OCI-LY7 (cell line): ENCODE measurements at regions not wholly inside any gene's neighbourhood (a gene's known extent, or its start where the extent isn't known, plus 50 kb on each side); places are given as distances from the start of the nearest gene placed in this dataset.

Experiments used
- BruUV-seq: library from RNA; stranded (reverse); fragments of 400-500 nt; replicated peaks from 2 replicates; lab custom pipeline; 2021; lab: Mats Ljungman, UMichigan
- CTCF ChIA-PET: fragments of 300-600 bp; sonication (Branson Sonifier 250); formaldehyde crosslinking; loops from one replicate; lab custom pipeline; 2022; ENCODE audit warnings: antibody characterized with exemption; ENCODE audit not compliant: unreplicated experiment; lab: Charles Lee
- POLR2A ChIA-PET: fragments of 300-600 bp; sonication (Branson Sonifier 250); formaldehyde crosslinking; loops from one replicate; lab custom pipeline; 2022; ENCODE audit warnings: antibody characterized with exemption; lab: Charles Lee
- DNase-seq: peaks from one replicate; pipeline ENCODE4 v3.0.0-alpha.2; 2015; ENCODE audit warnings: low spot score
- H2AFZ ChIP-seq: fragments of 200-600 bp; sonication (generic), shearing (Covaris generic); 2 replicates; pipeline ENCODE4 v1.6.1; 2014; ENCODE audit warnings: mild to moderate bottlenecking, antibody characterized with exemption, low read length, moderate library complexity
- H3K27ac ChIP-seq: fragments of 200-600 bp; sonication (generic); 2 replicates; pipeline ENCODE4 v1.5.1; 2014; ENCODE audit warnings: mixed run types, low read depth, mild to moderate bottlenecking, moderate library complexity, low read length, inconsistent platforms; ENCODE audit not compliant: poor library complexity, severe bottlenecking
- H3K36me3 ChIP-seq: fragments of 200-600 bp; sonication (generic); 2 replicates; pipeline ENCODE4 v1.6.1; 2014; ENCODE audit warnings: mild to moderate bottlenecking, antibody characterized with exemption, low read length, moderate library complexity, mixed read lengths; ENCODE audit not compliant: insufficient read depth
- H3K4me1 ChIP-seq: fragments of 200-600 bp; sonication (generic); 2 replicates; pipeline ENCODE4 v1.5.1; 2014; ENCODE audit warnings: mild to moderate bottlenecking, low read length; ENCODE audit not compliant: insufficient read depth, poor library complexity, severe bottlenecking
- H3K4me2 ChIP-seq: fragments of 200-600 bp; sonication (generic); 2 replicates; pipeline ENCODE4 v1.6.1; 2014; ENCODE audit warnings: mild to moderate bottlenecking, low read length
- H3K4me3 ChIP-seq: fragments of 200-600 bp; sonication (generic); 2 replicates; pipeline ENCODE4 v1.5.1; 2014; ENCODE audit warnings: mild to moderate bottlenecking, low read depth, low read length; ENCODE audit not compliant: poor library complexity, severe bottlenecking
- H3K79me2 ChIP-seq: fragments of 200-600 bp; sonication (generic); 2 replicates; pipeline ENCODE4 v1.6.1; 2016; ENCODE audit warnings: low read depth, mild to moderate bottlenecking, low read length, moderate library complexity, mixed read lengths; ENCODE audit not compliant: insufficient read depth
- H3K9me2 ChIP-seq: fragments of 200-600 bp; sonication (generic); 2 replicates; pipeline ENCODE4 v1.6.1; 2016; ENCODE audit warnings: mild to moderate bottlenecking, low read length, mixed read lengths; ENCODE audit not compliant: insufficient read depth
- H3K9me3 ChIP-seq: fragments of 200-600 bp; sonication (generic); 2 replicates; pipeline ENCODE4 v1.6.1; 2014; ENCODE audit warnings: mild to moderate bottlenecking, mixed run types, low read length, mixed read lengths
- H4K20me1 ChIP-seq: fragments of 200-600 bp; sonication (generic); 2 replicates; pipeline ENCODE4 v1.6.1; 2014; ENCODE audit warnings: mild to moderate bottlenecking, antibody characterized with exemption, low read length, moderate library complexity, mixed read lengths; ENCODE audit not compliant: insufficient read depth
- EZH2phosphoT487 ChIP-seq: fragments of 200-600 bp; sonication (generic); IDR thresholded peaks from 2 replicates; pipeline ENCODE4 v1.6.1; 2018; ENCODE audit warnings: low read depth, borderline replicate concordance, mild to moderate bottlenecking, mixed run types, antibody characterized with exemption, low read length, moderate library complexity, mixed read lengths
- intact Hi-C: fragments of 100-400 bp; cut with micrococcal nuclease; formaldehyde crosslinking; loops from one replicate; pipeline ENCODE4 v1.10.0; 2022; ENCODE audit not compliant: unreplicated experiment
- TF ChIP-seq, protein P1 (sequence below): fragments of 200-600 bp; sonication (generic); conservative IDR thresholded peaks from 2 replicates; pipeline ENCODE4 v1.5.1; 2014; ENCODE audit warnings: mild to moderate bottlenecking, antibody characterized with exemption, low read length, moderate library complexity, mixed read lengths

DNA sequence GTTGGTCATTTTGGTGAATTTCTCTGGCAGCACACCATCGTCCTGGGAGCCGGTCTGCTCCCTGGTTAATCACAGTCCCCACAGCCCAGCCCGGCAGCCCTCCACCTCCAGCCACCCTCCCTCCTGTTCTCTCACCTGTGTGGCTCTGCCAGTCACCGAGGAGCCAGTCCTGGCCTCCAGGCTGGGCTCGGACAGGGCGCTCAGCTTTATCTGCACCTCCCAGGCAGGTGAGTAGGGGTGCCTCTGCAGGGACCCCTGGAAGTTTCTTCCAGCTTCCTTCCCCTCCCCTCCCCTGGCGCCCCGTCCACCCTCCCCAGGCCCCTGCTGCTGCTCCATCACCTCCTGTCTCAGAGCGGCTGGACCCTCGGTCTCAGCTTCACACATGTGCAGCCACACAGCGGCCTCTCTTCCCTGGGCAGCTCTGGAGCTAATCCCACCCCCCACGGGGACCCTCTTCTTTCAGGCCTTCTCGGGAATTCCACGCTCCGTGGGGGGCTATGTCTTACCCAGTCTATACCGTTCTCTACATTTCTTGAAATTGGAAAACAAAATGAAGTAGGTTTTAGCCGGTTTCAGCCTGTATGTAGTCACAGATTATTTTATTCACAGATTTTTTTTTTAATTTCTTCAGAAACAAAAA, 213.9 kb upstream of the PPP2R2D start:
- POLR2A ChIA-PET: no interaction called here
- H3K9me2 ChIP-seq: no peaks in the 10 kb centered on the region
- no peaks in the 10 kb centered on the region for H4K20me1 ChIP-seq
- no peak overlapping the region for H3K4me3 ChIP-seq
- H3K27ac ChIP-seq: no peak overlapping the region
- H3K4me1 ChIP-seq: no peaks in the 10 kb centered on the region
- H3K4me2 ChIP-seq: no peak overlapping the region
- intact Hi-C loops: no loop called here
- DNase-seq: no peak
- BruUV-seq: no TSS peak
- no peaks in the 10 kb centered on the region for H3K9me3 ChIP-seq
- CTCF ChIA-PET: no interaction called here
- no peak overlapping the region for H2AFZ ChIP-seq
- no peaks in the 10 kb centered on the region for H3K79me2 ChIP-seq
- no peaks in the 10 kb centered on the region for H3K36me3 ChIP-seq
- TF ChIP-seq EZH2phosphoT487: no peak
- TF ChIP-seq, protein P1, sequence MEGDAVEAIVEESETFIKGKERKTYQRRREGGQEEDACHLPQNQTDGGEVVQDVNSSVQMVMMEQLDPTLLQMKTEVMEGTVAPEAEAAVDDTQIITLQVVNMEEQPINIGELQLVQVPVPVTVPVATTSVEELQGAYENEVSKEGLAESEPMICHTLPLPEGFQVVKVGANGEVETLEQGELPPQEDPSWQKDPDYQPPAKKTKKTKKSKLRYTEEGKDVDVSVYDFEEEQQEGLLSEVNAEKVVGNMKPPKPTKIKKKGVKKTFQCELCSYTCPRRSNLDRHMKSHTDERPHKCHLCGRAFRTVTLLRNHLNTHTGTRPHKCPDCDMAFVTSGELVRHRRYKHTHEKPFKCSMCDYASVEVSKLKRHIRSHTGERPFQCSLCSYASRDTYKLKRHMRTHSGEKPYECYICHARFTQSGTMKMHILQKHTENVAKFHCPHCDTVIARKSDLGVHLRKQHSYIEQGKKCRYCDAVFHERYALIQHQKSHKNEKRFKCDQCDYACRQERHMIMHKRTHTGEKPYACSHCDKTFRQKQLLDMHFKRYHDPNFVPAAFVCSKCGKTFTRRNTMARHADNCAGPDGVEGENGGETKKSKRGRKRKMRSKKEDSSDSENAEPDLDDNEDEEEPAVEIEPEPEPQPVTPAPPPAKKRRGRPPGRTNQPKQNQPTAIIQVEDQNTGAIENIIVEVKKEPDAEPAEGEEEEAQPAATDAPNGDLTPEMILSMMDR: no peak

DNA sequence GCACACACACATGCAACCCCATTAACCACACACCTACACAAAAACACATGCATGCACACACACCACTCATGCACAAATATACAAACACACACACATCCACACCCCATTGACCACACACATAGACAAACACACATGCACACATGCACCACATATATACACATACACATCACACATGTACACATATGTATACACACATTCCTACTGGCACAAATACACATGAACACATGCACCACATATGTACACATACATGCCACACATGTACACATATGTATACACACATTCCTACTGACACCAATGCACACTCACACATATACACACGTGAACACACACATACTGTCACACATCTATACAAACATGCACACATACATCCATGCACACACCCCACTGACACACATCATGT, 212.5 kb upstream of the PPP2R2D start:
- Histone ChIP-seq H2AFZ (no peak overlapping the region), H3K79me2 (no peaks in the 10 kb centered on the region), H3K4me1 (no peaks in the 10 kb centered on the region), H3K9me2 (no peaks in the 10 kb centered on the region), H3K36me3 (no peaks in the 10 kb centered on the region), H3K9me3 (no peaks in the 10 kb centered on the region), H3K27ac (no peak overlapping the region), H4K20me1 (no peaks in the 10 kb centered on the region), H3K4me2 (no peak overlapping the region), H3K4me3 (no peak overlapping the region)
- CTCF ChIA-PET: no interaction called here
- BruUV-seq: no TSS peak
- intact Hi-C loops: no loop called here
- POLR2A ChIA-PET: no interaction called here
- no peak for DNase-seq
- no peak for TF ChIP-seq EZH2phosphoT487
- TF ChIP-seq, protein P1: no peak

DNA sequence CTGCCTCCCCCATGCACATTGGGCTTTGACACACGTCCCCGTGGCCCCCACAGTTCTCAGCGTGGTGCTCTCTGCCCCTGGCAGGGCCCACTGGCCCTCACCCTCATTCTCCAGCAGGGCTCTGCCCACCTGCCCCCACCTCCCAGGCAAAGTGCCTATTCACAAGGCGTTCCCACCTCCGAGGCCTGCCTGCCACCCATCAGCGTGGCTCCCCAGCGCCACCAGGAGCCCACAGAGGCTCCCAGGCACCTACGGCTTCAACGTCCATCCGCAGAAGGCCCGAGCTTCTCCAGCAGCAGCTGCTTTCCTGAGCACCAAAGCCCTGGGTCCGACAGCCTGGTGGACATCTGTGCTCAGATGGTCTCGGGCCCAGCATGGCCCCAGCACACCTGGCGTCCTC, 211.8 kb upstream of the PPP2R2D start:
- no TSS peak for BruUV-seq
- H3K4me1 ChIP-seq: no peaks in the 10 kb centered on the region
- H3K4me2 ChIP-seq: no peak overlapping the region
- no peak overlapping the region for H3K27ac ChIP-seq
- H3K36me3 ChIP-seq: no peaks in the 10 kb centered on the region
- no peaks in the 10 kb centered on the region for H3K9me2 ChIP-seq
- POLR2A ChIA-PET: no interaction called here
- no peak overlapping the region for H3K4me3 ChIP-seq
- CTCF ChIA-PET: no interaction called here
- H4K20me1 ChIP-seq: no peaks in the 10 kb centered on the region
- H3K9me3 ChIP-seq: no peaks in the 10 kb centered on the region
- no peak for TF ChIP-seq EZH2phosphoT487
- TF ChIP-seq, protein P1: no peak
- no peak overlapping the region for H2AFZ ChIP-seq
- no peaks in the 10 kb centered on the region for H3K79me2 ChIP-seq
- intact Hi-C loops: no loop called here
- DNase-seq: no peak
